ENCODE measurements at regions not wholly inside any gene's neighbourhood (a gene's known extent, or its start where the extent isn't known, plus 50 kb on each side); places are given as distances from the start of the nearest gene placed in this dataset.

DNA sequence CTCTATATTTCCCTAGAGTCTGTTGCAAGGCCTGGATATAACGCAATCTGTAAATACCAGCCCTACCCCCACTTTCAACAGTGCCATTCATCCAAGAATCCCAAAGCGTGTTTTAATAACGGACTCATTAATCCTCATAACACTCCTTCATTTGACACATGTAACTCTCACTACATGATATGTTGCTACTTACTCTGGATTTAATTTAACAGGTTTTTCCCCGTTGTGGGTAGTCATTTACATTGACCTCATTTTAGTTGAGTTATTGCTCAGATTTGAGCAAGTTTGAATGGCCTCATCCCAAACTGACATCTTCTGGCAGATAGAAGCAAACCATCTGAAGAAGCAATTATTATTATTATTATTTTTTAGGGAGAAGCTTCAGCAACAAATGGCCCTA, 125.4 kb upstream of the NPVF start:
- TF ChIP-seq EZH2 (IDR thresholded peaks at IDR 0.05; ENCODE audit: low read length, missing control alignments): no peak
- TF ChIP-seq CTCF (conservative IDR thresholded peaks at IDR 0.05 in 1 of 2, IDR thresholded peaks at IDR 0.05 in 1 of 2; ENCODE audit: low read depth in 1 of 2, low read length in 2 of 2): no peak
